GM23338 (cell line): ENCODE measurements at regions not wholly inside any gene's neighbourhood (a gene's known extent, or its start where the extent isn't known, plus 50 kb on each side); places are given as distances from the start of the nearest gene placed in this dataset.

ENCODE experiments used
- ATAC-seq: fragments of 200-7000 bp; cut with Tn5 transposase; 3 replicates; pipeline ENCODE4 v1.9.1; 2020
- DNase-seq: peaks from one replicate; pipeline ENCODE4 v3.0.0-alpha.2; 2015; ENCODE audit warnings: low spot score
- H2AFZ ChIP-seq: fragments of 200-600 bp; sonication (generic); 2 replicates; pipeline ENCODE4 v1.8.0; 2016; ENCODE audit warnings: antibody characterized with exemption, mild to moderate bottlenecking, moderate library complexity
- H3F3A ChIP-seq: fragments of 200-600 bp; sonication (generic); replicated peaks from 2 replicates; pipeline ENCODE4 v1.8.0; 2017; ENCODE audit warnings: antibody characterized with exemption, mixed run types, low read depth
- H3K27ac ChIP-seq: fragments of 200-600 bp; sonication (generic); 2 replicates; pipeline ENCODE4 v1.6.1; 2016; ENCODE audit warnings: low read depth
- H3K27me3 ChIP-seq: fragments of 200-600 bp; sonication (generic); 2 replicates; pipeline ENCODE4 v1.8.0; 2016; ENCODE audit warnings: mild to moderate bottlenecking, mixed run types, moderate library complexity; ENCODE audit not compliant: insufficient read depth
- H3K36me3 ChIP-seq: fragments of 200-600 bp; sonication (generic); 2 replicates; pipeline ENCODE4 v1.8.0; 2016; ENCODE audit warnings: mild to moderate bottlenecking; ENCODE audit not compliant: insufficient read depth
- H3K4me1 ChIP-seq: fragments of 200-600 bp; sonication (generic); 2 replicates; pipeline ENCODE4 v1.8.0; 2016; ENCODE audit warnings: mild to moderate bottlenecking, moderate library complexity; ENCODE audit not compliant: insufficient read depth
- H3K4me2 ChIP-seq: fragments of 200-600 bp; sonication (generic); 2 replicates; pipeline ENCODE4 v1.7.1; 2017; ENCODE audit warnings: mixed run types
- H3K4me3 ChIP-seq: fragments of 200-600 bp; sonication (generic); 2 replicates; pipeline ENCODE4 v1.6.1; 2016; ENCODE audit warnings: mixed run types
- H3K79me2 ChIP-seq: fragments of 200-600 bp; sonication (generic); replicated peaks from 2 replicates; pipeline ENCODE4 v1.8.0; 2017; ENCODE audit warnings: mild to moderate bottlenecking; ENCODE audit not compliant: insufficient read depth
- H3K9me2 ChIP-seq: fragments of 200-600 bp; sonication (generic); 2 replicates; pipeline ENCODE4 v1.8.0; 2017; ENCODE audit not compliant: insufficient read depth
- H4K20me1 ChIP-seq: fragments of 200-600 bp; sonication (generic); replicated peaks from 2 replicates; pipeline ENCODE4 v1.8.0; 2017; ENCODE audit warnings: mild to moderate bottlenecking; ENCODE audit not compliant: insufficient read depth
- H3K27ac Mint-ChIP-seq: 2 replicates; pipeline ENCODE4 v1.8.0; 2020; ENCODE audit warnings: inconsistent platforms, mild to moderate bottlenecking, moderate library complexity, mixed read lengths
- H3K27me3 Mint-ChIP-seq: 3 replicates; pipeline ENCODE4 v1.8.0; 2022; ENCODE audit warnings: low read depth, mild to moderate bottlenecking, moderate library complexity, mixed read lengths, inconsistent platforms; ENCODE audit not compliant: insufficient read depth, poor library complexity
- H3K36me3 Mint-ChIP-seq: 3 replicates; pipeline ENCODE4 v1.8.0; 2021; ENCODE audit warnings: low read depth, mild to moderate bottlenecking, inconsistent platforms, moderate library complexity, mixed read lengths
- H3K4me1 Mint-ChIP-seq: 3 replicates; pipeline ENCODE4 v1.8.0; 2020; ENCODE audit warnings: mild to moderate bottlenecking, inconsistent platforms, mixed read lengths
- H3K4me3 Mint-ChIP-seq: 3 replicates; pipeline ENCODE4 v1.8.0; 2021; ENCODE audit warnings: moderate library complexity, mild to moderate bottlenecking, inconsistent platforms, mixed read lengths
- H3K9me3 Mint-ChIP-seq: 3 replicates; pipeline ENCODE4 v1.8.0; 2020; ENCODE audit warnings: moderate library complexity, mild to moderate bottlenecking, inconsistent platforms, mixed read lengths
- CREB1 ChIP-seq: fragments of 250-450 bp; sonication (Bioruptor Pico); IDR thresholded peaks from 2 replicates; pipeline ENCODE4 v1.5.0; 2020; ENCODE audit warnings: low read depth, mild to moderate bottlenecking, moderate library complexity
- CTCF ChIP-seq, 2 experiments: fragments of 200-600 bp in 1 of 2; sonication (generic) in 1 of 2; conservative IDR thresholded peaks; 2 replicates each; pipeline versions ENCODE4 v1.5.1 to v1.6.1; 2016 to 2017; ENCODE audit warnings: antibody characterized with exemption in 2 of 2, low read depth in 2 of 2, mild to moderate bottlenecking in 2 of 2, moderate library complexity in 1 of 2
- ETS1 ChIP-seq: IDR thresholded peaks from 2 replicates; pipeline ENCODE4 v1.6.1; 2016; ENCODE audit warnings: antibody characterized with exemption
- EZH2 ChIP-seq: fragments of 200-600 bp; sonication (generic); IDR thresholded peaks from one replicate; pipeline ENCODE4 v1.8.0; 2017; ENCODE audit warnings: antibody characterized with exemption, mild to moderate bottlenecking, low read depth; ENCODE audit not compliant: unreplicated experiment
- EZH2phosphoT487 ChIP-seq: fragments of 200-600 bp; sonication (generic); IDR thresholded peaks from one replicate; pipeline ENCODE4 v1.8.1; 2018; ENCODE audit warnings: antibody characterized with exemption; ENCODE audit not compliant: unreplicated experiment
- JUNB ChIP-seq: IDR thresholded peaks from one replicate; pipeline ENCODE4 v1.6.1; 2016; ENCODE audit warnings: antibody characterized with exemption; ENCODE audit not compliant: unreplicated experiment
- NANOG ChIP-seq: IDR thresholded peaks from 2 replicates; pipeline ENCODE4 v1.6.1; 2016; ENCODE audit warnings: antibody characterized with exemption, borderline replicate concordance
- POLR2AphosphoS5 ChIP-seq: IDR thresholded peaks from 2 replicates; pipeline ENCODE4 v1.6.1; 2016; ENCODE audit warnings: antibody characterized with exemption, low read depth
- REST ChIP-seq: IDR thresholded peaks from one replicate; pipeline ENCODE4 v1.6.1; 2018; ENCODE audit warnings: antibody characterized with exemption; ENCODE audit not compliant: unreplicated experiment
- STAT1 ChIP-seq: IDR thresholded peaks from one replicate; pipeline ENCODE4 v1.6.1; 2016; ENCODE audit warnings: antibody characterized with exemption; ENCODE audit not compliant: unreplicated experiment
- ZNF114 ChIP-seq: fragments of 250-450 bp; sonication (Bioruptor Pico); IDR thresholded peaks from 2 replicates; pipeline ENCODE4 v1.5.0; 2020; ENCODE audit warnings: mild to moderate bottlenecking, moderate library complexity
- ZNF331 ChIP-seq: fragments of 250-450 bp; sonication (Bioruptor Pico); IDR thresholded peaks from 2 replicates; pipeline ENCODE4 v1.5.0; 2020; ENCODE audit warnings: low read depth, mild to moderate bottlenecking, moderate library complexity
- TF ChIP-seq, protein P1 (sequence below): fragments of 250-450 bp; sonication (Bioruptor Pico); IDR thresholded peaks from 2 replicates; pipeline ENCODE4 v1.5.0; 2020; ENCODE audit warnings: mild to moderate bottlenecking, moderate library complexity

DNA sequence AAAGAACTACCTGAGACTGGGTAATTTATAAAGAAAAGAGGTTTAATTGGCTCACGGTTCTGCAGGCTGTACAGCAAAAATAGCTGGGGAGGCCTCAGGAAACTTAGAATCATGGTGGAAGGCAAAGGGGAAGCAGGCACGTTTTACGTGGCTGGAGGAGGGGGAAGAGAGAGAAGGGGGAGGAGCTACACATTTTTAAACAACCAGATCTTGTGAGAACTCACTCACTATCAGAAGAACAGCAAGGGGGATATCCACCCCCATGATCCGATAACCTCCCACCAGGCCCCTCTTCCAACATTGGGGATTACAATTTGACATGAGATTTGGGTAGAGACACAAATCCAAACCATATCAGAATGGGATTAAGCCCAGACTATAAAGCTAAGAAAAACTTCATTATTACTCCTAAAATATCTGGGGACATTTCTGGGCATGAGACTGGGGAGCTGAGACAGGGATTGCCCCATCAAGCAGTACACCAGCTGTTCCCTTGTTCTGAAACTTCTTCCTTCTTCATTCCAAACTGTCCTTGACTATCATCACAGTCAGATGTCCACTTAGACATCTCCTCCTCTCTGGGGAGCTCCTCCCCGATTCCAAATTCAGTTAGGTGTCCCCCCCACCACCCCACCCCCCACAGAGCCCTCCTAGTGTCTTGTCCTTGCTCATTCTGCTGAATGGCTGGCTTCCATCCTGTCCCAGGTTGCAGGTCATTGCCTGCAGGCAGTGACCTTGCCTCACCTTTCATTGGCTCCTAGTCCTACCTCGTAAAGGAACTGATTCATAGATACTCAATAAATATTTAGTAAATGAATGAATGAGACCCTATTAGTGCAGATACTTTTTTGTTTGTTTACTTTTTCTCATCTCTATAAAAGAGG, 132.6 kb downstream of the EVX1 start:
- TF ChIP-seq ETS1, result no peak
- TF ChIP-seq EZH2, result no peak
- TF ChIP-seq, protein P1, sequence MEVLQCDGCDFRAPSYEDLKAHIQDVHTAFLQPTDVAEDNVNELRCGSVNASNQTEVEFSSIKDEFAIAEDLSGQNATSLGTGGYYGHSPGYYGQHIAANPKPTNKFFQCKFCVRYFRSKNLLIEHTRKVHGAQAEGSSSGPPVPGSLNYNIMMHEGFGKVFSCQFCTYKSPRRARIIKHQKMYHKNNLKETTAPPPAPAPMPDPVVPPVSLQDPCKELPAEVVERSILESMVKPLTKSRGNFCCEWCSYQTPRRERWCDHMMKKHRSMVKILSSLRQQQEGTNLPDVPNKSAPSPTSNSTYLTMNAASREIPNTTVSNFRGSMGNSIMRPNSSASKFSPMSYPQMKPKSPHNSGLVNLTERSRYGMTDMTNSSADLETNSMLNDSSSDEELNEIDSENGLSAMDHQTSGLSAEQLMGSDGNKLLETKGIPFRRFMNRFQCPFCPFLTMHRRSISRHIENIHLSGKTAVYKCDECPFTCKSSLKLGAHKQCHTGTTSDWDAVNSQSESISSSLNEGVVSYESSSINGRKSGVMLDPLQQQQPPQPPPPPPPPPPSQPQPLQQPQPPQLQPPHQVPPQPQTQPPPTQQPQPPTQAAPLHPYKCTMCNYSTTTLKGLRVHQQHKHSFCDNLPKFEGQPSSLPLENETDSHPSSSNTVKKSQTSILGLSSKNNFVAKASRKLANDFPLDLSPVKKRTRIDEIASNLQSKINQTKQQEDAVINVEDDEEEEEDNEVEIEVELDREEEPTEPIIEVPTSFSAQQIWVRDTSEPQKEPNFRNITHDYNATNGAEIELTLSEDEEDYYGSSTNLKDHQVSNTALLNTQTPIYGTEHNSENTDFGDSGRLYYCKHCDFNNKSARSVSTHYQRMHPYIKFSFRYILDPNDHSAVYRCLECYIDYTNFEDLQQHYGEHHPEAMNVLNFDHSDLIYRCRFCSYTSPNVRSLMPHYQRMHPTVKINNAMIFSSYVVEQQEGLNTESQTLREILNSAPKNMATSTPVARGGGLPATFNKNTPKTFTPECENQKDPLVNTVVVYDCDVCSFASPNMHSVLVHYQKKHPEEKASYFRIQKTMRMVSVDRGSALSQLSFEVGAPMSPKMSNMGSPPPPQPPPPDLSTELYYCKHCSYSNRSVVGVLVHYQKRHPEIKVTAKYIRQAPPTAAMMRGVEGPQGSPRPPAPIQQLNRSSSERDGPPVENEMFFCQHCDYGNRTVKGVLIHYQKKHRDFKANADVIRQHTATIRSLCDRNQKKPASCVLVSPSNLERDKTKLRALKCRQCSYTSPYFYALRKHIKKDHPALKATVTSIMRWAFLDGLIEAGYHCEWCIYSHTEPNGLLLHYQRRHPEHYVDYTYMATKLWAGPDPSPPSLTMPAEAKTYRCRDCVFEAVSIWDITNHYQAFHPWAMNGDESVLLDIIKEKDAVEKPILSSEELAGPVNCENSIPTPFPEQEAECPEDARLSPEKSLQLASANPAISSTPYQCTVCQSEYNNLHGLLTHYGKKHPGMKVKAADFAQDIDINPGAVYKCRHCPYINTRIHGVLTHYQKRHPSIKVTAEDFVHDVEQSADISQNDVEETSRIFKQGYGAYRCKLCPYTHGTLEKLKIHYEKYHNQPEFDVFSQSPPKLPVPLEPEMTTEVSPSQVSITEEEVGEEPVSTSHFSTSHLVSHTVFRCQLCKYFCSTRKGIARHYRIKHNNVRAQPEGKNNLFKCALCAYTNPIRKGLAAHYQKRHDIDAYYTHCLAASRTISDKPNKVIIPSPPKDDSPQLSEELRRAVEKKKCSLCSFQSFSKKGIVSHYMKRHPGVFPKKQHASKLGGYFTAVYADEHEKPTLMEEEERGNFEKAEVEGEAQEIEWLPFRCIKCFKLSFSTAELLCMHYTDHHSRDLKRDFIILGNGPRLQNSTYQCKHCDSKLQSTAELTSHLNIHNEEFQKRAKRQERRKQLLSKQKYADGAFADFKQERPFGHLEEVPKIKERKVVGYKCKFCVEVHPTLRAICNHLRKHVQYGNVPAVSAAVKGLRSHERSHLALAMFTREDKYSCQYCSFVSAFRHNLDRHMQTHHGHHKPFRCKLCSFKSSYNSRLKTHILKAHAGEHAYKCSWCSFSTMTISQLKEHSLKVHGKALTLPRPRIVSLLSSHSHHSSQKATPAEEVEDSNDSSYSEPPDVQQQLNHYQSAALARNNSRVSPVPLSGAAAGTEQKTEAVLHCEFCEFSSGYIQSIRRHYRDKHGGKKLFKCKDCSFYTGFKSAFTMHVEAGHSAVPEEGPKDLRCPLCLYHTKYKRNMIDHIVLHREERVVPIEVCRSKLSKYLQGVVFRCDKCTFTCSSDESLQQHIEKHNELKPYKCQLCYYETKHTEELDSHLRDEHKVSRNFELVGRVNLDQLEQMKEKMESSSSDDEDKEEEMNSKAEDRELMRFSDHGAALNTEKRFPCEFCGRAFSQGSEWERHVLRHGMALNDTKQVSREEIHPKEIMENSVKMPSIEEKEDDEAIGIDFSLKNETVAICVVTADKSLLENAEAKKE (CRISPR knock-in tag), result no peak
- TF ChIP-seq ZNF331 (CRISPR knock-in tag), result no peak
- TF ChIP-seq EZH2phosphoT487, result no peak
- no peak for TF ChIP-seq CREB1 (CRISPR knock-in tag)
- TF ChIP-seq JUNB, result no peak
- TF ChIP-seq NANOG, result no peak
- no peak for TF ChIP-seq CTCF (conservative IDR thresholded peaks at IDR 0.05; ENCODE audit: low read depth in 2 of 2)
- TF ChIP-seq REST, result no peak
- no peak for TF ChIP-seq STAT1
- TF ChIP-seq POLR2AphosphoS5, result no peak
- TF ChIP-seq ZNF114 (CRISPR knock-in tag), result no peak
- Mint-ChIP-seq H3K36me3 (no peaks in the 10 kb centered on the region), H3K4me3 (no peak overlapping the region), H3K27me3 (peaks cover 9% of the 10 kb centered on the region), H3K4me1 (peaks cover 28% of the 10 kb centered on the region), H3K27ac (no peak overlapping the region), H3K9me3 (no peaks in the 10 kb centered on the region)
- Histone ChIP-seq H4K20me1 (no peaks in the 10 kb centered on the region), H3K79me2 (no peaks in the 10 kb centered on the region), H3K4me1 (peaks cover 5% of the 10 kb centered on the region), H3K36me3 (no peaks in the 10 kb centered on the region), H2AFZ (peak overlapping the region; percentile 21; the same call in 1 of the 2 replicates), H3K27ac (no peak overlapping the region), H3K9me2 (peaks cover 4% of the 10 kb centered on the region; the same call in 1 of the 2 replicates), H3F3A (no peaks in the 10 kb centered on the region), H3K27me3 (no peaks in the 10 kb centered on the region), H3K4me2 (no peak overlapping the region), H3K4me3 (no peak overlapping the region)
- DNase-seq, result no peak
- peak; percentile 20; the same call in 1 of the 3 replicates for ATAC-seq
